H1 (cell line): ENCODE measurements at regions not wholly inside any gene's neighbourhood (a gene's known extent, or its start where the extent isn't known, plus 50 kb on each side); places are given as distances from the start of the nearest gene placed in this dataset.

ENCODE experiments used
- CTCF ChIA-PET: fragments of 300-600 bp; sonication (Branson Sonifier 250); formaldehyde crosslinking; loops from one replicate; lab custom pipeline; 2021; ENCODE audit not compliant: partially characterized antibody; lab: Charles Lee
- POLR2A ChIA-PET: fragments of 300-600 bp; sonication (Branson Sonifier 250); formaldehyde crosslinking; loops from one replicate; lab custom pipeline; 2021; ENCODE audit warnings: inconsistent platforms; ENCODE audit not compliant: partially characterized antibody; lab: Charles Lee
- DNase-seq, 2 experiments: peaks; one replicate each; pipeline versions ENCODE4 v3.0.0 to v3.0.0-alpha.2; 2010 to 2022; ENCODE audit warnings: low spot score in 2 of 2, low read depth in 1 of 2, mixed read lengths in 1 of 2
- FAIRE-seq: peaks from 2 replicates; lab custom pipeline; 2011; peaks lifted over from hg19 to GRCh38; lab: Jason Lieb, UNC
- H2AFZ ChIP-seq: 2 replicates; pipeline ENCODE4 v1.8.1; 2012; ENCODE audit warnings: low read length, inconsistent platforms
- H2AK5ac ChIP-seq: 2 replicates; pipeline ENCODE4 v1.6.1; 2013; ENCODE audit warnings: low read depth, low read length
- H2BK120ac ChIP-seq: replicated peaks from 2 replicates; pipeline ENCODE3; 2013; ENCODE audit warnings: low read depth, low read length, inconsistent platforms
- H2BK12ac ChIP-seq: 2 replicates; pipeline ENCODE4 v1.6.1; 2013; ENCODE audit warnings: low read depth, low read length
- H2BK15ac ChIP-seq: 2 replicates; pipeline ENCODE4 v1.6.1; 2013; ENCODE audit warnings: low read length
- H2BK20ac ChIP-seq: 2 replicates; pipeline ENCODE4 v1.6.1; 2013; ENCODE audit warnings: low read length
- H2BK5ac ChIP-seq: 2 replicates; pipeline ENCODE4 v1.6.1; 2013; ENCODE audit warnings: low read depth, low read length
- H3K14ac ChIP-seq: 2 replicates; pipeline ENCODE4 v1.6.1; 2013; ENCODE audit warnings: inconsistent platforms; ENCODE audit not compliant: insufficient read length
- H3K18ac ChIP-seq: 2 replicates; pipeline ENCODE4 v1.6.1; 2013; ENCODE audit warnings: low read length; ENCODE audit errors: extremely low read depth
- H3K23ac ChIP-seq: 2 replicates; pipeline ENCODE4 v1.6.1; 2013; ENCODE audit warnings: inconsistent platforms; ENCODE audit not compliant: insufficient read length
- H3K23me2 ChIP-seq: 2 replicates; pipeline ENCODE4 v1.6.1; 2013; ENCODE audit warnings: low read depth, low read length
- H3K27ac ChIP-seq: 2 replicates; pipeline ENCODE4 v1.6.1; 2011; ENCODE audit warnings: low read depth, low read length, inconsistent platforms
- H3K27me3 ChIP-seq, 4 experiments: replicated peaks in 1 of 4; 1 replicate in 1 of 4; 2 replicates in 3 of 4; pipeline versions ENCODE4 v1.6.1 to v1.8.1; 2011 to 2013; ENCODE audit warnings: low read length in 3 of 4, mild to moderate bottlenecking in 3 of 4, inconsistent platforms in 2 of 4, mixed read lengths in 2 of 4, moderate library complexity in 1 of 4; ENCODE audit not compliant: control insufficient read depth in 3 of 4, insufficient read depth in 3 of 4; ENCODE audit errors: extremely low read depth in 1 of 4
- H3K36me3 ChIP-seq, 4 experiments: 2 replicates each; pipeline versions ENCODE4 v1.6.1 to v1.8.1; 2011 to 2013; ENCODE audit warnings: mild to moderate bottlenecking in 4 of 4, low read length in 3 of 4, moderate library complexity in 2 of 4, control low read depth in 1 of 4, inconsistent platforms in 1 of 4; ENCODE audit not compliant: insufficient read depth in 4 of 4, control insufficient read depth in 2 of 4
- H3K4ac ChIP-seq: replicated peaks from 2 replicates; pipeline ENCODE3; 2013; ENCODE audit warnings: low read length, low read depth, mixed read lengths, inconsistent platforms; ENCODE audit not compliant: insufficient read length
- H3K4me1 ChIP-seq, 4 experiments: replicated peaks in 1 of 4; 1 replicate in 1 of 4; 2 replicates in 3 of 4; pipeline versions ENCODE4 v1.6.1 to v1.8.1; 2011 to 2013; ENCODE audit warnings: low read length in 3 of 4, inconsistent platforms in 2 of 4, mixed read lengths in 1 of 4; ENCODE audit not compliant: insufficient read depth in 4 of 4, control insufficient read depth in 3 of 4
- H3K4me2 ChIP-seq, 2 experiments: 2 replicates each; pipeline versions ENCODE4 v1.6.1 to v1.8.1; 2011 to 2013; ENCODE audit warnings: low read depth in 2 of 2, low read length in 2 of 2, control low read depth in 1 of 2, inconsistent platforms in 1 of 2, mild to moderate bottlenecking in 1 of 2; ENCODE audit not compliant: insufficient read depth in 1 of 2
- H3K4me3 ChIP-seq, 4 experiments: fragments of 200-600, 300-600 bp in 1 of 4; sonication (generic), shearing (Covaris generic), sonication (Bioruptor Twin) in 1 of 4; 2 replicates each; pipeline versions ENCODE4 v1.5.1 to v1.8.1; 2011 to 2016; ENCODE audit warnings: low read length in 4 of 4, low read depth in 3 of 4, control low read depth in 2 of 4, inconsistent platforms in 2 of 4, mild to moderate bottlenecking in 2 of 4, mixed read lengths in 1 of 4, moderate library complexity in 1 of 4; ENCODE audit not compliant: insufficient read depth in 2 of 4; ENCODE audit errors: extremely low read depth in 1 of 4
- H3K56ac ChIP-seq: replicated peaks from 2 replicates; pipeline ENCODE3; 2013; ENCODE audit warnings: low read depth, mild to moderate bottlenecking, mixed read lengths, low read length, inconsistent platforms; ENCODE audit not compliant: insufficient read length
- H3K79me1 ChIP-seq: 2 replicates; pipeline ENCODE4 v1.6.1; 2013; ENCODE audit warnings: low read depth, low read length, control low read depth
- H3K79me2 ChIP-seq, 2 experiments: 2 replicates each; pipeline versions ENCODE4 v1.6.1 to v1.8.1; 2012 to 2013; ENCODE audit warnings: low read length in 2 of 2, mild to moderate bottlenecking in 2 of 2, inconsistent platforms in 1 of 2; ENCODE audit not compliant: insufficient read depth in 2 of 2, control insufficient read depth in 1 of 2
- H3K9ac ChIP-seq, 4 experiments: replicated peaks in 1 of 4; 1 replicate in 1 of 4; 2 replicates in 3 of 4; pipeline versions ENCODE4 v1.6.1 to v1.8.1; 2011 to 2013; ENCODE audit warnings: low read depth in 3 of 4, low read length in 3 of 4, control low read depth in 2 of 4, mild to moderate bottlenecking in 2 of 4, moderate library complexity in 2 of 4, inconsistent platforms in 1 of 4; ENCODE audit errors: extremely low read depth in 1 of 4
- H3K9me3 ChIP-seq, 2 experiments: 2 replicates each; pipeline versions ENCODE4 v1.6.1 to v1.8.1; 2012 to 2013; ENCODE audit warnings: mild to moderate bottlenecking in 2 of 2, moderate library complexity in 2 of 2, control low read depth in 1 of 2, inconsistent platforms in 1 of 2, low read depth in 1 of 2, low read length in 1 of 2, mixed read lengths in 1 of 2; ENCODE audit not compliant: insufficient read depth in 2 of 2
- H4K20me1 ChIP-seq, 2 experiments: replicated peaks in 1 of 2; 2 replicates each; pipeline versions ENCODE3 to v1.8.1; 2011 to 2013; ENCODE audit warnings: inconsistent platforms in 2 of 2, low read length in 2 of 2, mild to moderate bottlenecking in 1 of 2; ENCODE audit not compliant: insufficient read depth in 2 of 2, control insufficient read depth in 1 of 2
- H4K5ac ChIP-seq: 2 replicates; pipeline ENCODE4 v1.6.1; 2013; ENCODE audit warnings: low read length, low read depth, mixed read lengths, inconsistent platforms; ENCODE audit not compliant: insufficient read length
- H4K8ac ChIP-seq: 2 replicates; pipeline ENCODE4 v1.8.0; 2013; ENCODE audit warnings: mild to moderate bottlenecking, moderate library complexity, low read length, inconsistent platforms; ENCODE audit not compliant: insufficient read depth; ENCODE audit errors: extremely low read depth
- H4K91ac ChIP-seq: replicated peaks from 2 replicates; pipeline ENCODE3; 2013; ENCODE audit warnings: low read length, mixed read lengths, inconsistent platforms; ENCODE audit not compliant: insufficient read length
- CREB1 ChIP-seq: IDR thresholded peaks from 2 replicates; pipeline ENCODE4 v1.6.1; 2012; ENCODE audit warnings: inconsistent platforms
- GABPA ChIP-seq: IDR thresholded peaks from 2 replicates; pipeline ENCODE4 v1.6.1; 2011; ENCODE audit warnings: mild to moderate bottlenecking, low read length, moderate library complexity, borderline replicate concordance; ENCODE audit not compliant: insufficient read depth
- KDM4A ChIP-seq: IDR thresholded peaks from one replicate; pipeline ENCODE4 v1.7.1; 2012; ENCODE audit warnings: low read depth, mild to moderate bottlenecking, moderate library complexity, low read length, inconsistent platforms; ENCODE audit not compliant: severe bottlenecking
- POU5F1 ChIP-seq: IDR thresholded peaks from 2 replicates; pipeline ENCODE4 v1.6.1; 2011; ENCODE audit warnings: low read depth, mild to moderate bottlenecking, low read length, moderate library complexity
- RFX5 ChIP-seq: IDR thresholded peaks from 2 replicates; pipeline ENCODE4 v1.6.1; 2011; ENCODE audit warnings: low read depth, low read length, improper control_type of control experiment, borderline replicate concordance
- SP2 ChIP-seq: IDR thresholded peaks from 2 replicates; pipeline ENCODE4 v1.6.1; 2012; ENCODE audit warnings: mild to moderate bottlenecking, low read length, inconsistent platforms
- SP4 ChIP-seq: IDR thresholded peaks from 2 replicates; pipeline ENCODE4 v1.6.1; 2012; ENCODE audit warnings: low read length, inconsistent platforms
- TAF7 ChIP-seq: optimal IDR thresholded peaks from 2 replicates; pipeline ENCODE3; 2011; ENCODE audit warnings: low read depth, mild to moderate bottlenecking, inconsistent platforms, low read length, moderate library complexity, borderline replicate concordance
- TEAD4 ChIP-seq: IDR thresholded peaks from 2 replicates; pipeline ENCODE4 v1.6.1; 2012; ENCODE audit warnings: low read depth, low read length, inconsistent platforms, mixed read lengths
- WGBS, 2 experiments: shearing (Covaris generic) in 1 of 2; methylation state at CpG; one replicate each; pipeline versions ENCODE4 v1.1.6 to v1.1.7; 2013 to 2015; ENCODE audit warnings: low lambda C conversion rate in 2 of 2, mixed read lengths in 2 of 2, inconsistent platforms in 1 of 2, low coverage in 1 of 2, missing lambda C conversion rate in 1 of 2; ENCODE audit not compliant: insufficient replicate concordance in 2 of 2, insufficient coverage in 1 of 2, insufficient read length in 1 of 2; ENCODE audit errors: extremely low coverage in 1 of 2, missing lambda C conversion rate in 1 of 2; 5-methylcytosine and 5-hydroxymethylcytosine counted together

DNA sequence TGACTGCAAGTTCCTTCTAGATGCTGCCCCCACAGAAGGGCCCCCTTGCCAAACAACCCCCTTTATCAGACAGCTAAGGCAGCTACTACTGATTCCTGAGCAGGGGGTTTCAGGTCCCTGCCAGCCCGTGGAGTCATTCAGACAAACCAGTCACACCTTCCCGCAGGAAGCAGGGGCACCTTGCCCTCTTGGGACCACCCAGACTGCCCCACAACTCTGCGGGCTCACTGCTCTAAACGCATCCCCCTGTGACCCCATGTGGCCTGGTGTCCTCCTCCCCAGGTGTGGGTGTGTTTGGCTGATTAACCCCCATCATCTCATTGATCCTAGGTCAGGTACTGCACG lies 298.9 kb downstream of the TCERG1L start:
- no peak overlapping the region for H4K91ac ChIP-seq
- H2BK15ac ChIP-seq: no peak overlapping the region
- no peak for TF ChIP-seq TAF7
- TF ChIP-seq POU5F1: no peak
- TF ChIP-seq CREB1: no peak
- TF ChIP-seq RFX5: no peak
- TF ChIP-seq SP2: no peak
- TF ChIP-seq SP4: no peak
- TF ChIP-seq KDM4A: no peak
- no peak for TF ChIP-seq GABPA
- no peak for TF ChIP-seq TEAD4
- no peak overlapping the region; the same call in 1 of the 2 replicates for H2BK5ac ChIP-seq
- H3K56ac ChIP-seq: no peak overlapping the region
- FAIRE-seq (no peak), DNase-seq (no peak)
- no peak overlapping the region for H3K4me2 ChIP-seq
- ChIA-PET CTCF (no interaction called here), POLR2A (no interaction called here)
- 0 out of 2 replicates have a peak overlapping the region, but pooled peaks have one; percentile 34 for H2BK20ac ChIP-seq
- H3K14ac ChIP-seq: no peak overlapping the region
- WGBS, 2 experiments: 98% methylated on average over 5 of the region's 5 CpGs; no CpG with 5 or more reads in 1 of the 2 experiments
- H3K27me3 ChIP-seq: no peaks in the 10 kb centered on the region
- H3K4me1 ChIP-seq: no peaks in the 10 kb centered on the region
- no peak overlapping the region for H3K23ac ChIP-seq
- no peak overlapping the region for H3K9ac ChIP-seq
- H3K36me3 ChIP-seq: no peaks in the 10 kb centered on the region
- H4K5ac ChIP-seq: no peak overlapping the region
- H2BK12ac ChIP-seq: peak overlapping the region; percentile 60; the same call in 1 of the 2 replicates
- H3K79me2 ChIP-seq: no peaks in the 10 kb centered on the region
- H3K4ac ChIP-seq: no peak overlapping the region
- peak overlapping the region; percentile 57; the same call in 1 of the 2 replicates for H4K8ac ChIP-seq
- no peaks in the 10 kb centered on the region for H3K79me1 ChIP-seq
- no peak overlapping the region for H2AK5ac ChIP-seq
- no peak overlapping the region for H2BK120ac ChIP-seq
- no peak overlapping the region for H3K4me3 ChIP-seq
- H3K18ac ChIP-seq: no peak overlapping the region
- H3K9me3 ChIP-seq: no peaks in the 10 kb centered on the region; a peak in 1 of 4 replicates
- H3K23me2 ChIP-seq: no peaks in the 10 kb centered on the region
- no peak overlapping the region for H3K27ac ChIP-seq
- no peak overlapping the region for H2AFZ ChIP-seq
- no peaks in the 10 kb centered on the region for H4K20me1 ChIP-seq
